HL-60 (cell line): ENCODE measurements at regions not wholly inside any gene's neighbourhood (a gene's known extent, or its start where the extent isn't known, plus 50 kb on each side); places are given as distances from the start of the nearest gene placed in this dataset.

Source experiments
- DNase-seq, 2 experiments: peaks; one replicate each; pipeline ENCODE4 v3.0.0-alpha.2; 2010 to 2020; ENCODE audit warnings: low read depth in 1 of 2, low spot score in 1 of 2
- H3K27ac ChIP-seq: fragments of 250-450 bp; sonication (Bioruptor Pico); replicated peaks from 2 replicates; pipeline ENCODE4 v1.5.1; 2020; ENCODE audit warnings: mild to moderate bottlenecking, moderate library complexity
- H3K27me3 ChIP-seq: fragments of 250-450 bp; sonication (Bioruptor Pico); 2 replicates; pipeline ENCODE4 v1.5.1; 2021; ENCODE audit warnings: mild to moderate bottlenecking, moderate library complexity; ENCODE audit not compliant: insufficient read depth, poor library complexity, severe bottlenecking
- H3K4me3 ChIP-seq: replicated peaks from 2 replicates; pipeline ENCODE4 v1.5.1; 2011; ENCODE audit warnings: mild to moderate bottlenecking, control low read depth, low read length; ENCODE audit not compliant: insufficient read depth
- CTCF ChIP-seq: IDR thresholded peaks from one replicate; pipeline ENCODE4 v1.5.1; 2011; ENCODE audit warnings: low read length, control low read depth, inconsistent platforms; ENCODE audit not compliant: insufficient read depth
- GABPA ChIP-seq: IDR thresholded peaks from 2 replicates; pipeline ENCODE4 v1.6.1; 2012; ENCODE audit warnings: low read depth
- POLR2AphosphoS5 ChIP-seq: IDR thresholded peaks from 2 replicates; pipeline ENCODE4 v1.6.1; 2012; ENCODE audit warnings: low read depth
- REST ChIP-seq: IDR thresholded peaks from 2 replicates; pipeline ENCODE4 v1.6.1; 2012; ENCODE audit warnings: low read depth; ENCODE audit not compliant: insufficient replicate concordance
- SPI1 ChIP-seq: IDR thresholded peaks from 2 replicates; pipeline ENCODE4 v1.6.1; 2012; ENCODE audit warnings: low read depth, mild to moderate bottlenecking, borderline replicate concordance

- no peak for DNase-seq
- H3K27me3 ChIP-seq, result no peaks in the 10 kb centered on the region
- H3K27ac ChIP-seq, result no peak overlapping the region
- no peak overlapping the region for H3K4me3 ChIP-seq
- TF ChIP-seq POLR2AphosphoS5 (no peak), SPI1 (no peak), CTCF (no peak), GABPA (no peak), REST (no peak)
Measured at GRCh38 chr5:106962464-106963230, 708.1 kb downstream of the EFNA5 start.

- Histone ChIP-seq H3K27me3 (no peaks in the 10 kb centered on the region), H3K27ac (no peak overlapping the region), H3K4me3 (no peak overlapping the region)
- DNase-seq, result no peak
- no peak for TF ChIP-seq REST
- no peak for TF ChIP-seq GABPA
- TF ChIP-seq POLR2AphosphoS5, result no peak
- TF ChIP-seq SPI1, result no peak
- TF ChIP-seq CTCF, result no peak
Measured at GRCh38 chr5:106959387-106959786, 711.4 kb downstream of the EFNA5 start.

GRCh38 chr5:106957336-106957735 lies 713.4 kb downstream of the EFNA5 start:
- Histone ChIP-seq H3K4me3 (no peak overlapping the region), H3K27me3 (no peaks in the 10 kb centered on the region), H3K27ac (no peak overlapping the region)
- TF ChIP-seq GABPA (no peak), POLR2AphosphoS5 (no peak), CTCF (no peak), REST (no peak), SPI1 (no peak)
- DNase-seq, result no peak
